Ovary (tissue), 3 donors: ENCODE measurements at regions not wholly inside any gene's neighbourhood (a gene's known extent, or its start where the extent isn't known, plus 50 kb on each side); places are given as distances from the start of the nearest gene placed in this dataset.
"Not testable (repeated sequence)": the region's sequence is repeated elsewhere in the genome, so short reads cannot be mapped to it uniquely, and the experiment has no call there.

Experiments
- CTCF ChIP-seq, 3 donors: fragments of 450-650 bp in 2 of 3; fragments of 200-600 bp in 1 of 3; IDR thresholded peaks; one replicate each; pipeline versions ENCODE4 v1.5.1 to v1.8.0; 2016 to 2022; ENCODE audit warnings: antibody characterized with exemption in 3 of 3, mild to moderate bottlenecking in 1 of 3
- EP300 ChIP-seq: sonication (generic); formaldehyde crosslinking; IDR thresholded peaks from one replicate; pipeline ENCODE4 v1.6.1; 2017; ENCODE audit warnings: antibody characterized with exemption
- POLR2A ChIP-seq: fragments of 450-650 bp; IDR thresholded peaks from one replicate; pipeline ENCODE4 v1.6.1; 2017; ENCODE audit warnings: antibody characterized with exemption, mild to moderate bottlenecking, moderate library complexity
- donor health status: DM: no; HTN: no; CAD: no.

GRCh38 chr2:76139303-76139702 is 428.6 kb upstream of the GCFC2 start:
- TF ChIP-seq CTCF (IDR thresholded peaks at IDR 0.05); POLR2A; EP300: not testable (repeated sequence)
